Pancreas (tissue), 10 donors: ENCODE measurements at regions not wholly inside any gene's neighbourhood (a gene's known extent, or its start where the extent isn't known, plus 50 kb on each side); places are given as distances from the start of the nearest gene placed in this dataset.

ENCODE experiments used
- ATAC-seq, 4 donors: fragments of 200-7000 bp; cut with Tn5 transposase; one replicate each; pipeline versions ENCODE4 v1.8.0 to v1.9.1; 2020; ENCODE audit warnings: mild to moderate bottlenecking in 4 of 4, moderate library complexity in 4 of 4
- DNase-seq, 6 donors: peaks; one replicate each; pipeline ENCODE4 v3.0.0-alpha.2; 2020
- FAIRE-seq: peaks from 2 replicates; lab custom pipeline; 2012; peaks lifted over from hg19 to GRCh38; lab: Jason Lieb, UNC
- H3K27ac ChIP-seq, 4 donors: fragments of 200-600 bp; sonication (generic); 1 replicate in 3 of 4; 2 replicates in 1 of 4; pipeline versions ENCODE4 v1.5.0 to v1.8.0; 2020
- H3K27me3 ChIP-seq, 4 donors: fragments of 200-600 bp; one replicate each; pipeline ENCODE4 v1.8.0; 2021
- H3K36me3 ChIP-seq, 3 donors: fragments of 200-600 bp; sonication (generic) in 1 of 3; one replicate each; pipeline versions ENCODE4 v1.5.0 to v1.8.0; 2020 to 2021
- H3K4me1 ChIP-seq, 3 donors: fragments of 200-600 bp; one replicate each; pipeline ENCODE4 v1.8.0; 2021
- H3K4me3 ChIP-seq, 4 donors: fragments of 200-600 bp; sonication (generic) in 2 of 4; one replicate each; pipeline versions ENCODE4 v1.5.0 to v1.8.0; 2020 to 2021
- H3K9me3 ChIP-seq, 4 donors: fragments of 200-600 bp; one replicate each; pipeline ENCODE4 v1.8.0; 2021
- CTCF ChIP-seq, 4 donors: fragments of 200-600 bp; sonication (generic) in 3 of 4; IDR thresholded peaks; one replicate each; pipeline versions ENCODE4 v1.5.0 to v1.8.0; 2021; ENCODE audit warnings: antibody characterized with exemption in 4 of 4
- WGBS, 2 donors: extraction: QIAGEN DNeasy Blood & Tissue Kit; methylation state at CpG; one replicate each; pipeline ENCODE4 v1.1.7; 2013; 5-methylcytosine and 5-hydroxymethylcytosine counted together
- intact Hi-C, 3 donors: fragments of 100-400 bp; cut with DNase I; formaldehyde crosslinking; loops; one replicate each; pipeline versions ENCODE4 v1.11.1 to v1.14.2; 2022
- donor health status: healthy with polysubstance abuse.
- donor health status: DM: no; HTN: no; CAD: no; lungs with moderate emphysema.
- donor health status: DM: no; HTN: no; CAD: no.
- donor health status: control.
- donor health status: control.
- donor health status: Bipolar disorder and iron deficiency.
- donor health status: DM: yes; HTN: yes; CAD: no.
- donor health status: DM: no; HTN: no; CAD: no.
- donor health status: DM: no; HTN: no; CAD: no.
- donor health status: DM: yes; HTN: yes; CAD: no.

- Histone ChIP-seq H3K4me1 (no peaks in the 10 kb centered on the region), H3K27me3 (no peaks in the 10 kb centered on the region), H3K27ac (no peak overlapping the region), H3K36me3 (no peaks in the 10 kb centered on the region), H3K4me3 (no peak overlapping the region), H3K9me3 (no peaks in the 10 kb centered on the region)
- TF ChIP-seq CTCF (IDR thresholded peaks at IDR 0.05), result no peak
- ATAC-seq, result no peak
- FAIRE-seq, result no peak
- DNase-seq, result no peak
- intact Hi-C loops, result no loop called here
- 36 to 69% methylated on average over 2 of the region's 2 CpGs for WGBS, 2 donors
These were observed 247.9 kb downstream of the ADAM29 start for GRCh38 chr4:175166020-175166419.

- ATAC-seq (no peak), DNase-seq (no peak), FAIRE-seq (no peak)
- TF ChIP-seq CTCF (IDR thresholded peaks at IDR 0.05), result no peak
- 39 to 50% methylated on average over 4 of the region's 4 CpGs for WGBS, 2 donors
- no peak overlapping the region for H3K4me3 ChIP-seq
- no peaks in the 10 kb centered on the region for H3K4me1 ChIP-seq
- no peak overlapping the region for H3K27ac ChIP-seq
- intact Hi-C loops, result no loop called here
- no peaks in the 10 kb centered on the region for H3K9me3 ChIP-seq
- no peaks in the 10 kb centered on the region for H3K36me3 ChIP-seq
- H3K27me3 ChIP-seq, result no peaks in the 10 kb centered on the region
These were observed 258.6 kb downstream of the ADAM29 start for GRCh38 chr4:175176710-175177109.

GRCh38 chr4:175190654-175191053, 272.5 kb downstream of the ADAM29 start:
- no peak for DNase-seq
- Histone ChIP-seq H3K9me3 (no peaks in the 10 kb centered on the region), H3K4me1 (no peaks in the 10 kb centered on the region), H3K4me3 (no peak overlapping the region), H3K36me3 (no peaks in the 10 kb centered on the region), H3K27ac (no peak overlapping the region), H3K27me3 (no peaks in the 10 kb centered on the region)
- 42 to 50% methylated on average over 3 of the region's 3 CpGs for WGBS, 2 donors
- no peak for TF ChIP-seq CTCF (IDR thresholded peaks at IDR 0.05)
- FAIRE-seq, result no peak
- intact Hi-C loops, result no loop called here
- ATAC-seq, result no peak

GRCh38 chr4:175198056-175198455, 279.9 kb downstream of the ADAM29 start:
- no peaks in the 10 kb centered on the region for H3K27me3 ChIP-seq
- DNase-seq (no peak), ATAC-seq (no peak), FAIRE-seq (no peak)
- TF ChIP-seq CTCF (IDR thresholded peaks at IDR 0.05), result no peak
- H3K4me1 ChIP-seq, result no peaks in the 10 kb centered on the region
- WGBS, 2 donors, result 69 to 76% methylated on average over 1 of the region's 1 CpG
- intact Hi-C loops, result no loop called here
- no peak overlapping the region for H3K27ac ChIP-seq
- no peaks in the 10 kb centered on the region for H3K36me3 ChIP-seq
- H3K4me3 ChIP-seq, result no peak overlapping the region
- no peaks in the 10 kb centered on the region for H3K9me3 ChIP-seq

- no peaks in the 10 kb centered on the region for H3K9me3 ChIP-seq
- no peaks in the 10 kb centered on the region for H3K4me1 ChIP-seq
- no peaks in the 10 kb centered on the region for H3K36me3 ChIP-seq
- H3K27ac ChIP-seq, result no peak overlapping the region
- 56 to 61% methylated on average over 8 of the region's 8 CpGs for WGBS, 2 donors
- no peak for FAIRE-seq
- no peak overlapping the region for H3K4me3 ChIP-seq
- no peaks in the 10 kb centered on the region for H3K27me3 ChIP-seq
- ATAC-seq, result no peak
- DNase-seq, result no peak
- intact Hi-C loops, result no loop called here
- no peak for TF ChIP-seq CTCF (IDR thresholded peaks at IDR 0.05)
These were observed 297.1 kb downstream of the ADAM29 start for GRCh38 chr4:175215208-175215607.
